RWPE2 (cell line): ENCODE measurements at regions not wholly inside any gene's neighbourhood (a gene's known extent, or its start where the extent isn't known, plus 50 kb on each side); places are given as distances from the start of the nearest gene placed in this dataset.

Experiments
- ATAC-seq: fragments of 200-7000 bp; cut with Tn5 transposase; 3 replicates; pipeline ENCODE4 v1.9.1; 2021; ENCODE audit warnings: low read depth
- DNase-seq: peaks from one replicate; pipeline ENCODE4 v3.0.0-alpha.2; 2020; ENCODE audit warnings: low spot score
- H3K27ac ChIP-seq: fragments of 450-650 bp; 2 replicates; pipeline ENCODE4 v1.5.1; 2017; ENCODE audit warnings: mild to moderate bottlenecking; ENCODE audit not compliant: poor library complexity, severe bottlenecking
- H3K27me3 ChIP-seq: fragments of 250-450 bp; sonication (Bioruptor Pico); 2 replicates; pipeline ENCODE4 v1.5.1; 2021; ENCODE audit warnings: mild to moderate bottlenecking, moderate library complexity; ENCODE audit not compliant: insufficient read depth, poor library complexity, severe bottlenecking
- H3K36me3 ChIP-seq: fragments of 250-450 bp; sonication (Bioruptor Pico); 2 replicates; pipeline ENCODE4 v1.5.1; 2020; ENCODE audit warnings: low read depth, mild to moderate bottlenecking, moderate library complexity
- H3K4me1 ChIP-seq: fragments of 250-450 bp; sonication (Bioruptor Pico); 2 replicates; pipeline ENCODE4 v1.5.1; 2021; ENCODE audit warnings: mild to moderate bottlenecking, moderate library complexity; ENCODE audit not compliant: insufficient read depth, poor library complexity, severe bottlenecking
- H3K4me3 ChIP-seq: fragments of 250-450 bp; sonication (Bioruptor Pico); 2 replicates; pipeline ENCODE4 v1.5.1; 2021; ENCODE audit warnings: mild to moderate bottlenecking, moderate library complexity; ENCODE audit not compliant: severe bottlenecking
- H3K9me3 ChIP-seq: fragments of 250-450 bp; sonication (Bioruptor Pico); 2 replicates; pipeline ENCODE4 v1.5.1; 2021; ENCODE audit warnings: mild to moderate bottlenecking, moderate library complexity; ENCODE audit not compliant: severe bottlenecking
- TF ChIP-seq, protein P1 (sequence below): fragments of 450-650 bp; IDR thresholded peaks from one replicate; pipeline ENCODE4 v1.5.1; 2017; ENCODE audit warnings: mild to moderate bottlenecking, moderate library complexity; ENCODE audit not compliant: poor library complexity, severe bottlenecking

DNA sequence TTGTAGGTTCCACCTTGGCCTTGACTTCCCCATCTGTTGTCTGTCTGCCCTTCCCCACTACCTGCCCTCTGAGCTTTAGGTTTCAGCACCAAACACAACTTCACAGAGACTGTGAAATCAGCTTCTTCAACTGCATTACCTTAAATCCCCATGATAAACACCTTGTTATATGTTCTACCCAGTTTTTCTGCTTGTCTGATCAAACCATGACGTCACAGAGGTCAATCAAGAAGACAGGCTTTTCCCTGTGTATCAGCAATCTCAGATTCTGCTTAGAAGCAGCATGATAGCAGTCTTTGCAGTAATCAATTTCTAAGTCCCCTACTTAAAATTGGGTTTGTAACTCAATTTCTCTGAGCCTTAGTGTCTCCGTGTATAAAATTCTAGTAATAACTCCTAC, 175.0 kb downstream of the PLK2 start:
- Histone ChIP-seq H3K27me3 (no peaks in the 10 kb centered on the region), H3K27ac (no peak overlapping the region), H3K9me3 (no peaks in the 10 kb centered on the region), H3K36me3 (no peaks in the 10 kb centered on the region), H3K4me3 (no peak overlapping the region), H3K4me1 (peaks cover 20% of the 10 kb centered on the region)
- TF ChIP-seq, protein P1, sequence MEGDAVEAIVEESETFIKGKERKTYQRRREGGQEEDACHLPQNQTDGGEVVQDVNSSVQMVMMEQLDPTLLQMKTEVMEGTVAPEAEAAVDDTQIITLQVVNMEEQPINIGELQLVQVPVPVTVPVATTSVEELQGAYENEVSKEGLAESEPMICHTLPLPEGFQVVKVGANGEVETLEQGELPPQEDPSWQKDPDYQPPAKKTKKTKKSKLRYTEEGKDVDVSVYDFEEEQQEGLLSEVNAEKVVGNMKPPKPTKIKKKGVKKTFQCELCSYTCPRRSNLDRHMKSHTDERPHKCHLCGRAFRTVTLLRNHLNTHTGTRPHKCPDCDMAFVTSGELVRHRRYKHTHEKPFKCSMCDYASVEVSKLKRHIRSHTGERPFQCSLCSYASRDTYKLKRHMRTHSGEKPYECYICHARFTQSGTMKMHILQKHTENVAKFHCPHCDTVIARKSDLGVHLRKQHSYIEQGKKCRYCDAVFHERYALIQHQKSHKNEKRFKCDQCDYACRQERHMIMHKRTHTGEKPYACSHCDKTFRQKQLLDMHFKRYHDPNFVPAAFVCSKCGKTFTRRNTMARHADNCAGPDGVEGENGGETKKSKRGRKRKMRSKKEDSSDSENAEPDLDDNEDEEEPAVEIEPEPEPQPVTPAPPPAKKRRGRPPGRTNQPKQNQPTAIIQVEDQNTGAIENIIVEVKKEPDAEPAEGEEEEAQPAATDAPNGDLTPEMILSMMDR: no peak
- ATAC-seq (no peak), DNase-seq (no peak)

DNA sequence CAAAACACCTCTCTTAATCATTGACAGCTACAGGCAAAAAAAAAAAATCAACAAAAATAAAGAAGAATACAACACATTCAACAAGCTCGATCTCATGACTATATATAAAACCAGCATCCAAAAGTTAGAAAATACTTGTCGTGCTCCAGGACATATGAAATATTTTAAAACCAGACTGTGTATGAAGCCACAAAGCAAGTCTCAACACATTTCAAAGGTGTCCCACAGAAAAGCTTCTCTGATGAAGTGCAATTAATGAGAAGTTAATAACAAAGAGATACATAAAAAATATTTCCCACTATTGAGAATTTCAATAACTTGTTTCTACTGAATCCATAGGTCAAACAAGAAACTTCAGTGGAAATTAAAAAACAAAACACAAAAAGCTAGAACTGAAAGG, 178.7 kb downstream of the PLK2 start:
- DNase-seq (no peak), ATAC-seq (no peak)
- TF ChIP-seq, protein P1: no peak
- no peak overlapping the region for H3K4me3 ChIP-seq
- H3K27ac ChIP-seq: no peak overlapping the region
- no peaks in the 10 kb centered on the region for H3K9me3 ChIP-seq
- H3K27me3 ChIP-seq: no peaks in the 10 kb centered on the region
- no peaks in the 10 kb centered on the region for H3K36me3 ChIP-seq
- H3K4me1 ChIP-seq: peaks cover 25% of the 10 kb centered on the region

DNA sequence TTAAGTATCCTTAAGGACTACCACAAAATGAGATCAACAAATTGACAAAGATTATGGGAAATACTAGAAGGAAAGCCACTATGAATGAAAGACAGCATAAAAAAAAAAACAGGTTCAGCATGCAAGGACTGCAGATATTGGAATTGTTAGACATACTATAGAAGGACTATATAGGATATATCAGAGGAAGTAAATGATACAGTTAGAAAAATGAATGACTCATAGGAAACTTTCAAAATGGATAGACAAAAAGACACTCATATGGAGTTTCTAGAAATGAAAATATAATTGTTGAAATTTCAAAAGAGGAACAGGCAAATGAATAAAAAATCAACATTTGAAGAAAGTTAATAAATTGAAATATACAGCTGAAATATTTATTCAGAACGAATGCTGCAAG, 180.6 kb downstream of the PLK2 start:
- no peak for ATAC-seq
- no peaks in the 10 kb centered on the region for H3K27me3 ChIP-seq
- TF ChIP-seq, protein P1: no peak
- H3K36me3 ChIP-seq: no peaks in the 10 kb centered on the region
- H3K4me1 ChIP-seq: peaks cover 32% of the 10 kb centered on the region
- no peak overlapping the region for H3K27ac ChIP-seq
- no peaks in the 10 kb centered on the region for H3K9me3 ChIP-seq
- DNase-seq: no peak
- no peak overlapping the region for H3K4me3 ChIP-seq

DNA sequence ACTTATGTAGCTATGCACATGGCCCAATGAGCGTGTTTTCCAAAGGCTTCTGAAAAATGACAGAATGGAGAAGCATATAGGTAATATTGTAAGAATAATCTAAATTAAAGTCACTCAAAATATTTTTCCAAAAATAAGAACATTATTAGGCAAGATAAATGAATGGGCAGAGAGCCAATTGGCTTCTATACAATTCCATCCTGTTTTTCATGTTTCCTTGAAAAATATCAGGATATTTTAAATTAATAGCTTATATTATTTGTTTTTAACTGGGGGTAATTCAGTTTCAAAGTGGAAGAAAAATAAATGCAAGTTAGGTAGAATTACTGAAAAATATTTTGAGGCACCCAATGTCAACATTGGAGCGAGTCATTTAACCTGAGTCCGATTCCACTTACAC, 183.5 kb downstream of the PLK2 start:
- no peak for DNase-seq
- Histone ChIP-seq H3K9me3 (no peaks in the 10 kb centered on the region), H3K27me3 (no peaks in the 10 kb centered on the region), H3K4me3 (no peak overlapping the region), H3K4me1 (peaks cover 42% of the 10 kb centered on the region), H3K27ac (no peak overlapping the region), H3K36me3 (no peaks in the 10 kb centered on the region)
- TF ChIP-seq, protein P1: no peak
- ATAC-seq: no peak

DNA sequence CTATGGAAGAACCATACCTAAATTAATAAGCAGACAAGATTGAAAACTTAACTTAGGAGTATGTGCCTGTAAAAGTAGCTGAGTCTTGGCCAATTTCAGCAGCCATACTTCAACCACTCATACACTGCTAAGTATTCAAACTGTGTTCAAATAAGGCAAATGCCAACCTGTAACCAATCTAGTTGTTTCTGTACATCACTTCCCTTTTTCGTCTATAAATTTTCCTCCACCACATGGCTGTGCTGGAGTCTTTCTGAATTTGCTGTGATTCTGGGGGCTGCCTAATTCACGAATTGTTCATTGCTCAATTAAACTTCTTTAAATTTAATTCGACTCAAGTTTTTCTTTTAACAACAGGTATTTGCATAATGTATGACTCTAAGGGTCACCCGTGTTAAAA, 184.4 kb downstream of the PLK2 start:
- Histone ChIP-seq H3K4me1 (peaks cover 33% of the 10 kb centered on the region), H3K4me3 (no peak overlapping the region), H3K27me3 (no peaks in the 10 kb centered on the region), H3K36me3 (no peaks in the 10 kb centered on the region), H3K9me3 (no peaks in the 10 kb centered on the region), H3K27ac (no peak overlapping the region)
- DNase-seq: no peak
- no peak for ATAC-seq
- TF ChIP-seq, protein P1: no peak
